Kidney (tissue), 13 donors: ENCODE measurements at regions not wholly inside any gene's neighbourhood (a gene's known extent, or its start where the extent isn't known, plus 50 kb on each side); places are given as distances from the start of the nearest gene placed in this dataset.
A peak's percentile ranks its signal among the peaks of the same experiment; 100 is the strongest.

Source experiments
- DNase-seq, 5 donors: peaks; one replicate each; pipeline ENCODE4 v3.0.0-alpha.2; 2013 to 2020
- FAIRE-seq: peaks from 2 replicates; lab custom pipeline; 2012; peaks lifted over from hg19 to GRCh38; lab: Jason Lieb, UNC
- H3K27ac ChIP-seq, 2 donors: one replicate each; pipeline ENCODE4 v1.7.0; 2013; ENCODE audit warnings: low read depth in 2 of 2, low read length in 2 of 2, inconsistent platforms in 1 of 2
- H3K27me3 ChIP-seq: one replicate; pipeline ENCODE4 v1.7.1; 2013; ENCODE audit warnings: low read length, inconsistent platforms; ENCODE audit not compliant: control insufficient read depth, insufficient read depth
- H3K36me3 ChIP-seq, 3 donors: one replicate each; pipeline versions ENCODE4 v1.7.0 to v1.7.1; 2013; ENCODE audit warnings: low read length in 3 of 3, control low read depth in 1 of 3, inconsistent platforms in 1 of 3; ENCODE audit not compliant: insufficient read depth in 3 of 3, control insufficient read depth in 2 of 3
- H3K4me1 ChIP-seq, 3 donors: one replicate each; pipeline versions ENCODE4 v1.7.0 to v1.7.1; 2013; ENCODE audit warnings: low read length in 3 of 3, inconsistent platforms in 1 of 3, low read depth in 1 of 3; ENCODE audit not compliant: control insufficient read depth in 2 of 3, insufficient read depth in 2 of 3
- H3K4me3 ChIP-seq, 3 donors: one replicate each; pipeline versions ENCODE4 v1.7.0 to v1.8.1; 2013; ENCODE audit warnings: low read length in 3 of 3, control low read depth in 1 of 3, inconsistent platforms in 1 of 3
- H3K9ac ChIP-seq, 3 donors: one replicate each; pipeline versions ENCODE4 v1.7.0 to v1.7.1; 2013; ENCODE audit warnings: low read length in 3 of 3, control low read depth in 1 of 3, inconsistent platforms in 1 of 3
- H3K9me3 ChIP-seq, 3 donors: one replicate each; pipeline versions ENCODE4 v1.7.0 to v1.7.1; 2013; ENCODE audit warnings: low read length in 3 of 3, control low read depth in 1 of 3, inconsistent platforms in 1 of 3; ENCODE audit not compliant: control insufficient read depth in 2 of 3, insufficient read depth in 1 of 3
- CTCF ChIP-seq: IDR thresholded peaks from 3 replicates; pipeline ENCODE4 v1.5.1; 2012; ENCODE audit warnings: mild to moderate bottlenecking, moderate library complexity, borderline replicate concordance; ENCODE audit not compliant: insufficient read depth; ENCODE audit errors: extremely low read depth
- intact Hi-C: fragments of 100-400 bp; cut with DNase I; formaldehyde crosslinking; loops from one replicate; pipeline ENCODE4 v1.11.1; 2022
- donor health status: control.
- donor health status: control.
- donor health status: control.
- donor health status: control.
- donor health status: control.
- donor health status: DM: yes; HTN: yes; CAD: no.
- donor health status: Normal renal cell carcinoma (clear cell type).

GRCh38 chr4:133618963-133619362, 469.9 kb downstream of the PCDH10 start:
- intact Hi-C loops, result no loop called here
- H3K9me3 ChIP-seq, result no peaks in the 10 kb centered on the region
- no peaks in the 10 kb centered on the region for H3K36me3 ChIP-seq
- no peak overlapping the region for H3K27ac ChIP-seq
- DNase-seq (no peak), FAIRE-seq (no peak)
- H3K4me3 ChIP-seq, result no peak overlapping the region
- no peaks in the 10 kb centered on the region for H3K27me3 ChIP-seq
- H3K9ac ChIP-seq, result no peak overlapping the region
- TF ChIP-seq CTCF, result no peak
- H3K4me1 ChIP-seq, result no peaks in the 10 kb centered on the region

- Histone ChIP-seq H3K4me1 (no peaks in the 10 kb centered on the region), H3K27ac (no peak overlapping the region), H3K4me3 (no peak overlapping the region), H3K9ac (no peak overlapping the region), H3K9me3 (no peaks in the 10 kb centered on the region), H3K27me3 (no peaks in the 10 kb centered on the region), H3K36me3 (no peaks in the 10 kb centered on the region)
- TF ChIP-seq CTCF, result no peak
- DNase-seq (no peak), FAIRE-seq (no peak)
- intact Hi-C loops, result no loop called here
These were observed 450.9 kb downstream of the PCDH10 start for GRCh38 chr4:133600008-133600407.

- Histone ChIP-seq H3K27ac (no peak overlapping the region), H3K9me3 (no peaks in the 10 kb centered on the region), H3K27me3 (no peaks in the 10 kb centered on the region), H3K4me3 (no peak overlapping the region), H3K4me1 (no peaks in the 10 kb centered on the region), H3K9ac (no peak overlapping the region), H3K36me3 (no peaks in the 10 kb centered on the region)
- FAIRE-seq (no peak), DNase-seq (peak in 2 of 5 donors; percentile 8 to 17)
- TF ChIP-seq CTCF, result no peak
- intact Hi-C loops, result no loop called here
These were observed 449.7 kb downstream of the PCDH10 start for GRCh38 chr4:133598779-133599178.

GRCh38 chr4:133597251-133597650, 448.2 kb downstream of the PCDH10 start:
- no peak for TF ChIP-seq CTCF
- Histone ChIP-seq H3K27ac (no peak overlapping the region), H3K9ac (no peak overlapping the region), H3K27me3 (no peaks in the 10 kb centered on the region), H3K36me3 (no peaks in the 10 kb centered on the region), H3K9me3 (no peaks in the 10 kb centered on the region), H3K4me1 (no peaks in the 10 kb centered on the region), H3K4me3 (no peak overlapping the region)
- intact Hi-C loops, result no loop called here
- no peak for DNase-seq
- no peak for FAIRE-seq
